ENCODE measurements at regions not wholly inside any gene's neighbourhood (a gene's known extent, or its start where the extent isn't known, plus 50 kb on each side); places are given as distances from the start of the nearest gene placed in this dataset.
A peak's percentile ranks its signal among the peaks of the same experiment; 100 is the strongest.

GRCh38 chr6:15058200-15059061 is 187.4 kb upstream of the JARID2 start:
- in situ Hi-C loops (cut with HindIII; ENCODE audit: low pct_ligation_motif_present, low sequenced_read_pairs), result no loop called here

GRCh38 chr6:15061180-15061641 is 184.7 kb upstream of the JARID2 start:
- in situ Hi-C loops (cut with HindIII; ENCODE audit: low pct_ligation_motif_present, low sequenced_read_pairs), result no loop called here
- H3K27ac ChIP-seq, result no peak overlapping the region
- no peak for TF ChIP-seq CTCF (IDR thresholded peaks at IDR 0.05; ENCODE audit: low read depth, low read length, missing control alignments)

More at GRCh38 chr6:15058200-15059061, 187.4 kb upstream of the JARID2 start:
- DNase-seq, result no peak
- Histone ChIP-seq H3K27ac (no peak overlapping the region), H3K27me3 (replicated peaks) (no peaks in the 10 kb centered on the region), H3K36me3 (replicated peaks) (no peaks in the 10 kb centered on the region), H3K4me3 (ENCODE audit: low read depth, low read length) (no peak overlapping the region)
- no peak for TF ChIP-seq CTCF (IDR thresholded peaks at IDR 0.05; ENCODE audit: low read depth, low read length, missing control alignments)

GRCh38 chr6:15061908-15062515 is 183.9 kb upstream of the JARID2 start:
- DNase-seq, result no peak
- Histone ChIP-seq H3K36me3 (replicated peaks) (no peaks in the 10 kb centered on the region), H3K4me3 (ENCODE audit: low read depth, low read length) (no peak overlapping the region), H3K27ac (peak overlapping the region; percentile 74), H3K27me3 (replicated peaks) (no peaks in the 10 kb centered on the region)
- no peak for TF ChIP-seq CTCF (IDR thresholded peaks at IDR 0.05; ENCODE audit: low read depth, low read length, missing control alignments)
- in situ Hi-C loops (cut with HindIII; ENCODE audit: low pct_ligation_motif_present, low sequenced_read_pairs), result no loop called here

More at GRCh38 chr6:15061180-15061641, 184.7 kb upstream of the JARID2 start:
- DNase-seq, result no peak
- Histone ChIP-seq H3K4me3 (ENCODE audit: low read depth, low read length) (no peak overlapping the region), H3K36me3 (replicated peaks) (no peaks in the 10 kb centered on the region), H3K27me3 (replicated peaks) (no peaks in the 10 kb centered on the region)

- Histone ChIP-seq H3K27ac (peak overlapping the region; percentile 91), H3K4me3 (ENCODE audit: low read depth, low read length) (no peak overlapping the region), H3K36me3 (replicated peaks) (no peaks in the 10 kb centered on the region), H3K27me3 (replicated peaks) (no peaks in the 10 kb centered on the region)
- TF ChIP-seq CTCF (IDR thresholded peaks at IDR 0.05; ENCODE audit: low read depth, low read length, missing control alignments), result no peak
- in situ Hi-C loops (cut with HindIII; ENCODE audit: low pct_ligation_motif_present, low sequenced_read_pairs), result no loop called here
- peak; percentile 99 for DNase-seq
These were observed 183.2 kb upstream of the JARID2 start for GRCh38 chr6:15062516-15063252.

- no peaks in the 10 kb centered on the region for H3K36me3 ChIP-seq (replicated peaks)
- in situ Hi-C loops (cut with HindIII; ENCODE audit: low pct_ligation_motif_present, low sequenced_read_pairs), result no loop called here
- no peak overlapping the region for H3K4me3 ChIP-seq (ENCODE audit: low read depth, low read length)
- DNase-seq, result peak; percentile 80
- no peak for TF ChIP-seq CTCF (IDR thresholded peaks at IDR 0.05; ENCODE audit: low read depth, low read length, missing control alignments)
- H3K27ac ChIP-seq, result peak overlapping the region; percentile 91
- H3K27me3 ChIP-seq (replicated peaks), result no peaks in the 10 kb centered on the region
These were observed 182.5 kb upstream of the JARID2 start for GRCh38 chr6:15063253-15063853.
